Pancreas (tissue), 10 donors: ENCODE measurements at regions not wholly inside any gene's neighbourhood (a gene's known extent, or its start where the extent isn't known, plus 50 kb on each side); places are given as distances from the start of the nearest gene placed in this dataset.
A peak's percentile ranks its signal among the peaks of the same experiment; 100 is the strongest.
"Not testable (repeated sequence)": the region's sequence is repeated elsewhere in the genome, so short reads cannot be mapped to it uniquely, and the experiment has no call there.

Experiments used
- ATAC-seq, 4 donors: fragments of 200-7000 bp; cut with Tn5 transposase; one replicate each; pipeline versions ENCODE4 v1.8.0 to v1.9.1; 2020; ENCODE audit warnings: mild to moderate bottlenecking in 4 of 4, moderate library complexity in 4 of 4
- DNase-seq, 6 donors: peaks; one replicate each; pipeline ENCODE4 v3.0.0-alpha.2; 2020
- FAIRE-seq: peaks from 2 replicates; lab custom pipeline; 2012; peaks lifted over from hg19 to GRCh38; lab: Jason Lieb, UNC
- H3K27ac ChIP-seq, 4 donors: fragments of 200-600 bp; sonication (generic); 1 replicate in 3 of 4; 2 replicates in 1 of 4; pipeline versions ENCODE4 v1.5.0 to v1.8.0; 2020
- H3K27me3 ChIP-seq, 4 donors: fragments of 200-600 bp; one replicate each; pipeline ENCODE4 v1.8.0; 2021
- H3K36me3 ChIP-seq, 3 donors: fragments of 200-600 bp; sonication (generic) in 1 of 3; one replicate each; pipeline versions ENCODE4 v1.5.0 to v1.8.0; 2020 to 2021
- H3K4me1 ChIP-seq, 3 donors: fragments of 200-600 bp; one replicate each; pipeline ENCODE4 v1.8.0; 2021
- H3K4me3 ChIP-seq, 4 donors: fragments of 200-600 bp; sonication (generic) in 2 of 4; one replicate each; pipeline versions ENCODE4 v1.5.0 to v1.8.0; 2020 to 2021
- H3K9me3 ChIP-seq, 4 donors: fragments of 200-600 bp; one replicate each; pipeline ENCODE4 v1.8.0; 2021
- whole genome bisulfite sequencing, 2 donors: extraction: QIAGEN DNeasy Blood & Tissue Kit; methylation state at CpG; one replicate each; pipeline ENCODE4 v1.1.7; 2013; 5-methylcytosine and 5-hydroxymethylcytosine counted together
- intact Hi-C, 3 donors: fragments of 100-400 bp; cut with DNase I; formaldehyde crosslinking; loops; one replicate each; pipeline versions ENCODE4 v1.11.1 to v1.14.2; 2022
- TF ChIP-seq, protein P1 (sequence below), 4 donors: fragments of 200-600 bp; sonication (generic) in 3 of 4; IDR thresholded peaks; one replicate each; pipeline versions ENCODE4 v1.5.0 to v1.8.0; 2021; ENCODE audit warnings: antibody characterized with exemption in 4 of 4
- donor health status: healthy with polysubstance abuse.
- donor health status: DM: no; HTN: no; CAD: no; lungs with moderate emphysema.
- donor health status: DM: no; HTN: no; CAD: no.
- donor health status: control.
- donor health status: control.
- donor health status: Bipolar disorder and iron deficiency.
- donor health status: DM: yes; HTN: yes; CAD: no.
- donor health status: DM: no; HTN: no; CAD: no.
- donor health status: DM: no; HTN: no; CAD: no.
- donor health status: DM: yes; HTN: yes; CAD: no.

GRCh38 chr22:16730894-16731293, 94.3 kb downstream of the XKR3 start:
- 80 to 83% methylated on average over 4 of the region's 4 CpGs for WGBS, 2 donors
- intact Hi-C loops, FAIRE-seq, H3K36me3 ChIP-seq, H3K9me3 ChIP-seq, H3K27me3 ChIP-seq, H3K27ac ChIP-seq, DNase-seq, H3K4me3 ChIP-seq, H3K4me1 ChIP-seq, ATAC-seq: not testable (repeated sequence)

DNA sequence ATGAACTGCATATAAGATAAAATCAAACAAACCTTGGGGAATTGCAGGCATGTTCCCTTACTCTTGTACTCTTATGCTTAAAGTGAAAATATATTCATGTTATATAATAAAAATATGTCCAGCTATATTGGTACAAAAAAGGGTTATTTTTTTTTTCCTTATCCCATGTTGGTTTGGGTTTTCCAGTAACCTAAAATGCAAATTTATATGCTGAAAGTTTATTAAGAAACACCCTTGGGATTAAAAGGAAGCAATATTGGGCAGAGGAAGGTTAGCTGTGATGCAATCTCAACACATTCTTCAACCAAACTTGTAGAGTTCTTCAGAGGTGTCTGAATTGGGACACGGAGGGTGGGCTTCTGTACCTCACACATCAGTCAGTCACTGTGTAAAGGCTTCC, 97.7 kb downstream of the XKR3 start:
- H3K9me3 ChIP-seq, H3K27me3 ChIP-seq, H3K27ac ChIP-seq, DNase-seq, H3K4me1 ChIP-seq, ATAC-seq, intact Hi-C loops, H3K4me3 ChIP-seq, H3K36me3 ChIP-seq, FAIRE-seq: not testable (repeated sequence)
- 16 to 35% methylated on average over 1 of the region's 1 CpG for WGBS, 2 donors

DNA sequence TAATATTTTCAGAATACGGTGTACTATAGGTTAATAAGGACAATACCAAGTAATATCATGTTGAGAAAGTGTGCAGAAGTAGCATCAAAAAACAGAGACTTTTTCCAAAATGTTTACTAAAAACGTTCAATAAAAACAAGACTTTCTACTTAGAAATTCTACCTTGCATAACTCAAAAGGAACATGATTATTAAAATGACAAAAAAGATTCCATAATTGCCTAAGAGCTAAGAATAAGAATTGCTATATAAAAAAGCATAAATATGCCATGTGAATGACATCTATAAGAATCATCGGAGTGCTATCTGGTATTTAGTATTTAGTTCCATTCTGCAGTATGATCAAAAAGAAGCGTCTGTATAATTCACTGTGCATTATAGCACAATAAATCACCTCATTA, 102.0 kb downstream of the XKR3 start:
- WGBS, 2 donors, result 48 to 57% methylated on average over 4 of the region's 4 CpGs
- H3K4me1 ChIP-seq, H3K27ac ChIP-seq, H3K9me3 ChIP-seq, H3K4me3 ChIP-seq, intact Hi-C loops, H3K27me3 ChIP-seq, DNase-seq, H3K36me3 ChIP-seq, ATAC-seq, FAIRE-seq: not testable (repeated sequence)

DNA sequence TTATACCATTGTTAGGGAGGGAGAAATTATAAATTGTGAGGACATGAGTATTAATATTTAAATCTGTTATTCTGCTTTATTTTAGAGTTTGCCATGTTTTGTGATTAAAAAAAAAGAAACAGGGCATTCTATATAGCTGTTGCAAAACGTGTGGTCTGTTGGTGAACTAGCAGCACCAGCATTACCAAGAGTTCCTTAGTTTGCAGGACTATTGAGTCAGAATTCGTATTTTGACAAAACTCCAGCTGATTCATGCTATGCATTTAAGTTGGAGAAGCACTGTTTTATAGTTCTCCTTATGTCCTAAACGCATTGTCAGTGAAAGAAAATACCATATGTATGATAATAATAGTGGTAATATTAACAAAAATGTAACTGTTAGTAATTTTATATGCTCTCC, 102.6 kb downstream of the XKR3 start:
- H3K9me3 ChIP-seq, H3K36me3 ChIP-seq, H3K27me3 ChIP-seq, intact Hi-C loops, H3K27ac ChIP-seq, H3K4me3 ChIP-seq, FAIRE-seq, DNase-seq, ATAC-seq, H3K4me1 ChIP-seq: not testable (repeated sequence)
- WGBS, 2 donors, result 15 to 18% methylated on average over 3 of the region's 3 CpGs

- Histone ChIP-seq H3K36me3 (no peaks in the 10 kb centered on the region), H3K27me3 (no peaks in the 10 kb centered on the region), H3K4me1 (no peaks in the 10 kb centered on the region), H3K27ac (no peak overlapping the region), H3K9me3 (no peaks in the 10 kb centered on the region), H3K4me3 (no peak overlapping the region)
- ATAC-seq, result no peak
- intact Hi-C loops, result no loop called here
- 55 to 68% methylated on average over 4 of the region's 4 CpGs for WGBS, 2 donors
- TF ChIP-seq, protein P1, sequence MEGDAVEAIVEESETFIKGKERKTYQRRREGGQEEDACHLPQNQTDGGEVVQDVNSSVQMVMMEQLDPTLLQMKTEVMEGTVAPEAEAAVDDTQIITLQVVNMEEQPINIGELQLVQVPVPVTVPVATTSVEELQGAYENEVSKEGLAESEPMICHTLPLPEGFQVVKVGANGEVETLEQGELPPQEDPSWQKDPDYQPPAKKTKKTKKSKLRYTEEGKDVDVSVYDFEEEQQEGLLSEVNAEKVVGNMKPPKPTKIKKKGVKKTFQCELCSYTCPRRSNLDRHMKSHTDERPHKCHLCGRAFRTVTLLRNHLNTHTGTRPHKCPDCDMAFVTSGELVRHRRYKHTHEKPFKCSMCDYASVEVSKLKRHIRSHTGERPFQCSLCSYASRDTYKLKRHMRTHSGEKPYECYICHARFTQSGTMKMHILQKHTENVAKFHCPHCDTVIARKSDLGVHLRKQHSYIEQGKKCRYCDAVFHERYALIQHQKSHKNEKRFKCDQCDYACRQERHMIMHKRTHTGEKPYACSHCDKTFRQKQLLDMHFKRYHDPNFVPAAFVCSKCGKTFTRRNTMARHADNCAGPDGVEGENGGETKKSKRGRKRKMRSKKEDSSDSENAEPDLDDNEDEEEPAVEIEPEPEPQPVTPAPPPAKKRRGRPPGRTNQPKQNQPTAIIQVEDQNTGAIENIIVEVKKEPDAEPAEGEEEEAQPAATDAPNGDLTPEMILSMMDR (IDR thresholded peaks at IDR 0.05), result no peak
- DNase-seq, result no peak
- no peak for FAIRE-seq
These were observed 103.2 kb downstream of the XKR3 start for GRCh38 chr22:16721961-16722360.

GRCh38 chr22:16717699-16718558, 107.3 kb downstream of the XKR3 start:
- H3K4me1 ChIP-seq, result no peaks in the 10 kb centered on the region
- intact Hi-C loops, result no loop called here
- no peaks in the 10 kb centered on the region for H3K9me3 ChIP-seq
- TF ChIP-seq, protein P1 (IDR thresholded peaks at IDR 0.05), result no peak
- H3K36me3 ChIP-seq, result no peaks in the 10 kb centered on the region
- no peaks in the 10 kb centered on the region for H3K27me3 ChIP-seq
- peak in 1 of 6 donors; percentile 21 for DNase-seq
- ATAC-seq, result no peak
- no peak for FAIRE-seq
- no peak overlapping the region for H3K27ac ChIP-seq
- 8 to 12% methylated on average over 35 of the region's 35 CpGs for WGBS, 2 donors
- no peak overlapping the region for H3K4me3 ChIP-seq

- H3K9me3 ChIP-seq, H3K36me3 ChIP-seq, ATAC-seq, H3K27me3 ChIP-seq, DNase-seq, FAIRE-seq, H3K4me1 ChIP-seq, H3K27ac ChIP-seq, intact Hi-C loops, H3K4me3 ChIP-seq: not testable (repeated sequence)
- 29 to 42% methylated on average over 3 of the region's 3 CpGs for WGBS, 2 donors
These were observed 110.6 kb downstream of the XKR3 start for GRCh38 chr22:16714568-16714967.

DNA sequence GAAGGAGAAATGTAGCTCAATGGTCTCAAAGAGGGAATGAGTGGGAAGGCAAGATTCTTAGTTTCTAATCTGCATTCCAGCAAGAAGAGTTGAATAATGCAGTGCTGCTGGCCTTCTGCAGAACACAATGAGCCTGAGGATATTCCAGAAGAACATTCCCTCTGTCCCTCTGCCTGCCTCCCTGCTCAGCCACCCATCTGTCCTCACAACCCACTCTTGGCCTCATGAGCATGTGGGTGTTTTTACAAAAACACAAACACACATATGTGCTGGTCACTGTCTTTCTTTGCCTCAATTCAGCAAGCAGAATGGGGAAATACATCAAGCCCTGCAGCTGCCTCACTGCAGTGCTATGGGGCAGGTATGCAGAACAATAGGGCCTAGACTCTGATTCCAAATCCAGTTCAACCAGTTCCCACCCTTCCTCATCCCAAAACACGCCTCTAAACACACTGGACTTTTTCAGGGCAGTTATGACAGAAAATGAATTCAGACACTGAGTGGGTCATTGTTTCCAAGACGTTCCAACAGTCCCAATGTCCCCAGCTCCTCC, 109.8 kb upstream of the CCT8L2 start:
- 20 to 24% methylated on average over 2 of the region's 2 CpGs for WGBS, 2 donors
- FAIRE-seq, H3K4me3 ChIP-seq: not testable (repeated sequence)

GRCh38 chr22:16700390-16700789, 107.8 kb upstream of the CCT8L2 start:
- FAIRE-seq, ATAC-seq, intact Hi-C loops, H3K36me3 ChIP-seq, H3K27me3 ChIP-seq, H3K27ac ChIP-seq, H3K4me1 ChIP-seq, H3K4me3 ChIP-seq, DNase-seq, H3K9me3 ChIP-seq: not testable (repeated sequence)
- WGBS, 2 donors, result 45 to 49% methylated on average over 5 of the region's 5 CpGs

More for the DNA sequence above, 109.8 kb upstream of the CCT8L2 start:
- H3K27me3 ChIP-seq, H3K27ac ChIP-seq, DNase-seq, ATAC-seq, H3K4me1 ChIP-seq, H3K9me3 ChIP-seq, intact Hi-C loops, H3K36me3 ChIP-seq: not testable (repeated sequence)
